A549 (cell line): ENCODE measurements at regions not wholly inside any gene's neighbourhood (a gene's known extent, or its start where the extent isn't known, plus 50 kb on each side); places are given as distances from the start of the nearest gene placed in this dataset.

Experiments
- CTCF ChIP-seq: fragments of >200 bp; sonication (Bioruptor Twin); formaldehyde crosslinking; IDR thresholded peaks from 3 replicates; pipeline ENCODE4 v1.5.1; 2016
- EHMT2 ChIP-seq: fragments of 200-600 bp; sonication (generic); IDR thresholded peaks from 2 replicates; pipeline ENCODE4 v1.6.1; 2016; ENCODE audit warnings: antibody characterized with exemption, low read depth, mild to moderate bottlenecking, moderate library complexity
- EP300 ChIP-seq, 2 experiments: fragments of >200 bp; sonication (Bioruptor Twin); formaldehyde crosslinking; IDR thresholded peaks; 2 replicates in 1 of 2; 3 replicates in 1 of 2; pipeline ENCODE4 v1.6.1; 2016 to 2017
- HOXB13 ChIP-seq: fragments of 250-450 bp; sonication (Bioruptor Pico); IDR thresholded peaks from 2 replicates; pipeline ENCODE4 v1.5.0; 2020; ENCODE audit warnings: low read depth, mild to moderate bottlenecking, moderate library complexity
- MAX ChIP-seq: IDR thresholded peaks from 2 replicates; pipeline ENCODE4 v1.6.1; 2012
- POLR2A ChIP-seq: IDR thresholded peaks from 2 replicates; pipeline ENCODE4 v1.6.1; 2012; ENCODE audit warnings: mild to moderate bottlenecking, low read length
- POLR2AphosphoS2 ChIP-seq: conservative IDR thresholded peaks from 2 replicates; pipeline ENCODE4 v1.6.1; 2012; ENCODE audit warnings: low read length, improper control_type of control experiment, inconsistent platforms
- ZFP36 ChIP-seq: fragments of 450-650 bp; IDR thresholded peaks from 2 replicates; pipeline ENCODE4 v1.6.1; 2014; ENCODE audit warnings: borderline replicate concordance; ENCODE audit not compliant: partially characterized antibody

GRCh38 chr5:26568316-26568715, 470.1 kb downstream of the CDH9 start:
- TF ChIP-seq CTCF (no peak), EHMT2 (no peak), POLR2AphosphoS2 (no peak), POLR2A (no peak), HOXB13 (CRISPR knock-in tag) (no peak), ZFP36 (no peak), MAX (no peak), EP300 (IDR thresholded peaks at IDR 0.05) (no peak)
